ENCODE measurements at regions not wholly inside any gene's neighbourhood (a gene's known extent, or its start where the extent isn't known, plus 50 kb on each side); places are given as distances from the start of the nearest gene placed in this dataset.
"Not testable (repeated sequence)": the region's sequence is repeated elsewhere in the genome, so short reads cannot be mapped to it uniquely, and the experiment has no call there.

- not testable (repeated sequence) for DNase-seq (ENCODE audit: insufficient read length, low spot score); FAIRE-seq
Observed at GRCh38 chr16:21487956-21488355, 111.4 kb upstream of the METTL9 start.

- FAIRE-seq; DNase-seq (ENCODE audit: insufficient read length, low spot score): not testable (repeated sequence)
Observed at GRCh38 chr16:21499046-21499445, 100.3 kb upstream of the METTL9 start.

DNA sequence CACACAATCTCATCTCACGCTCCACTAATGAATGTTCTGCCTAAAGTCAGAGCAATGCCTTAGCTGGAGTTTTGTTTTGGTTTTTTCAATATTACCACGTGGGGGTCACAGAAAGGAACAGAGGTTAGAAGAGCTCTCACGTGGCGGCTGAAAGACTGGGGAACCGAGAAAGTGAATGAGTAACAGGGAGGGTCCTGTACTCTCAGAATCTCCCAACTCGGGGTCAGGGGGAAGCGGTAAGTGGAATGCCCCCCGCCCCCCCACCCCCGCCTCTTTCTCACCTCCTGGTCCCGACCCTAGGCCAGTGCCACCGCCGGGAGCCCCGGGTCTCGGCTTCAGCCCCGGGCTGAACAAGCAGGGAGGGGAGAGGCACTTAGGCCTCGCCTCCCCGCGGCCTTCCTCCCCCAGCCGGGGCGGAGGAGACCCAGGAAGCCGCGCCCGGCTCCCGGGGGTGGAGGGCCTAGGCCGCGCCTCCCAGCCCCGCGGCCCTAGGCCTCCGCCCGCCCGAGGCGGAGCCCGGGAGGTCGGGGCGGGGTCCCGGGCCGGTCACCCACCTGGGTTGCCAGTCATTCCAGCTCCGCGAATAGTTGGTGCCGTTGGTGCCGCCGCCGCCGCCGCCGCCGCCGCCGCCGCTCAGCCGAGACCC, 98.0 kb upstream of the METTL9 start:
- FAIRE-seq; DNase-seq (ENCODE audit: insufficient read length, low spot score): not testable (repeated sequence)

- DNase-seq (ENCODE audit: insufficient read length, low spot score) (peak; percentile 47), FAIRE-seq (no peak)
Observed at GRCh38 chr16:21501869-21502667, 97.3 kb upstream of the METTL9 start.

DNA sequence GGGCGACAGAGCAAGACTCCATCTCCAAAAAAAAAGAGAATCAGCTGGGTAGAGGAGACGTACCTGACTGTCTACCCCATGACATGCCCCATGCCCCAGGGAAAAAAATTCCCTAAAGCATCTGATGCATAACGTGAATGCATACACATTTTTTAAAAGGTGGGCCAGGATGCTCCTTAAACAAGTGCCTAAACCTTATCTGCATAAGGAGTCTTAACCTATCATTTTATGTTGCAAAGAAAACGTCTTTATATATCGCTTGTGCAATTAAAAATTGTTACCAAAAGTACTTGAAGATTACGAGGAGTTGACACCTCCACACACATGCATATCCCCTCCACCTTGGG, 95.8 kb upstream of the METTL9 start:
- not testable (repeated sequence) for DNase-seq (ENCODE audit: insufficient read length, low spot score); FAIRE-seq

DNA sequence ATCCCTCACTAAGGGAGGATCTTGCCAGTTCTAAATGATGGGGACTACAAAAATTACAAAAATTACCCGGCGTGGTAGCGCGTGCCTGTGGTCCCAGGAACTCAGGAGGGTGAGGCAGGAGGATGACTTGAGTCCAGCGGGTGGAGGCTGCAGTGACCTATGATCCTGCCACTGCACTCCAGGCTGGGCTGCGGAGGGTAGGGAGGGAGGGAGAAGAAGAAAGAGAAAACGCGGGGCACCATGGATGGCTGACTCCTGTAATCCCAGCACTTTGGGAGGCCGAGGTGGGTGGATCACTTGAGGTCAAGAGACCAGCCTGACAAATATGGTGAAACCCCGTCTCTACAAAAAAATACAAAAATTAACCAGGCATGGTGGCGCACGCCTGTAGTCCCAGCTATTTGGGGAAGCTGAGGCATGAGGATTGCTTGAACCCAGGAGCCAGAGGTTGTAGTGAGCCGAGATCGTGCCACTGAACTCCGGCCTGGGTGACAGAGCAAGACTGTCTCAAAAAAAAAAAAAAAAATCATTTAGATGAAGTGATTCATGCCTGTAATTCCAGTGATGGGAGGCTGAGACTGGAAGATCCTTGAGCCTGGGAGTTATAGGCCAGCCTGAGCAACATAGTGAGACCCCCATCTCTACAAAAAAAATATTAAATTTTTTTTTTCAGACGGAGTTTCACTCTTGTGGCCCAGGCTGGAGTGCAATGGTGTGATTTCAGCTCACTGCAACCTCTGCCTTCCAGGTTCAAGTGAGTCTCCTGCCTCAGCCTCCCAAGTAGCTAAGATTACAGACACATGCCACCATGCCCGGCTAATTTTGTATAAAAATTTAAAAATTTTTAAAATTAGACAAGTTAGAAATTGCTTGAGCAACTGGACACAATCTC, 95.2 kb upstream of the METTL9 start:
- FAIRE-seq; DNase-seq (ENCODE audit: insufficient read length, low spot score): not testable (repeated sequence)

DNA sequence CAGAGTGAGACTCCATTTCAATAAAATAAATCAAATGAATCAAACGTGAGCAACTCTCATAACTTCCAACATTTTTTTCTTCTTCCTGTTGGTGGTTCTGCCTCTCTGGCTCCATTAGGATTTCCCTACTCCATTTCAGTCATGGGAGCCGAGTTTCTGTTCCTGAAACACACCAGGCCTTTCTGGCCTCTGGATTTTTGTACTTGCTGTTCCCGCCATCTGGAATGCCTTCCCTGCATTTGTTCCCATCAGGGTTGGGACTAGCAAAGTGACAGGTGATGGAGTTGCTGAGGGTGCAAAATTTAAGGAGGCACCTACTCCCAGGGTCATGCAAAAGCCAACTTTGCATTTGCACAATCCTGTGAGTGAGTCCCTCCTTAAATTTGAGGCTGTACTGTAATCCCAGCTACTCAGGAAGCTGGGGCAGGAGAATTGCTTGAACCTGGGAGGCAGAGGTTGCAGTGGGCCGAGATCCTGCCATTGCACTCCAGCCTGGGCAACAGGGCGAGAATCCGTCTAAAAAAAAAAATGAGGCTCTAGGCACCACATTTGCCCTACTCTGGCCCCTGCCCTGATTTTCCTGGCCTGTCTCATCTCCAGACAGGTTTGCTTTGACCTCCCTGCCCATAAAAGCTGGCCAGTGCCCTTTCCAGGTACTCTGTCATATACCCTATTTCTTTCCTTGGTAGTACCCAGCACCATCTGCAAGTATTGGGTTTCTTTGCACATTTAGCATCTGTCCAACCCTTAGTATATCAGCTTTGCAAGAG, 93.4 kb upstream of the METTL9 start:
- DNase-seq (ENCODE audit: insufficient read length, low spot score); FAIRE-seq: not testable (repeated sequence)

- peak; percentile 72 for DNase-seq (ENCODE audit: insufficient read length, low spot score)
- FAIRE-seq: peak; percentile 90
Observed at GRCh38 chr16:21506857-21507456, 92.4 kb upstream of the METTL9 start.

DNA sequence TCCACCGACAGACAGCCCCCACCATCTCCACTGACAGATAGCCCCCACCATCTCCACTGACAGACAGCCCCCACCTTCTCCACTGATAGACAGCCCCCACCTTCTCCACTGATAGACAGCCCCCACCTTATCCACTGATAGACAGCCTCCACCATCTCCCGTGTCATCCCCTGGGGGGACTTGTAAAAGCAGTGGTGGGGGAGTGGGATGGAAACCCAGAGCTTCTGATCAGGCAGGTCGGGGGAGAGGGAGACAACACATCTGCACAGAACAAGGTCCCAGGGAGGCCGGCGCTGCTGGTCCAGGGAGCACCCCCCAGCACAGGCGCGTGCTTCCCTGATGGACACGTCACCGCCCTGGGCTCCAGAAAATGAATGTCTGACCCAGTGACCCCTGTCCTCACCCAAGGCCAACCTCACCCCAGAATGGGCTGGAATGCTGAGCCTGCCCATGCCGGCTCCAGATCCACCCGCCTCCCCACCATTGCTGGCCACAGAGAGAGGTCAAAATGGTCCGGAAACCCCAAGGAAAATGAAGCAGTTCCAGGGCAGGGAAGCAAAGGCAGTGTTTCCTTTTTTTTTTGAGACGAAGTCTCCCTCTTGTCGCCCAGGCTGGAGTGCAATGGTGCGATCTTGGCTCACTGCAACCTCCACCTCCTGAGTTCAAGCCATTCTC, 91.6 kb upstream of the METTL9 start:
- FAIRE-seq; DNase-seq (ENCODE audit: insufficient read length, low spot score): not testable (repeated sequence)

GRCh38 chr16:21508661-21509436, 90.5 kb upstream of the METTL9 start:
- not testable (repeated sequence) for FAIRE-seq; DNase-seq (ENCODE audit: insufficient read length, low spot score)

DNA sequence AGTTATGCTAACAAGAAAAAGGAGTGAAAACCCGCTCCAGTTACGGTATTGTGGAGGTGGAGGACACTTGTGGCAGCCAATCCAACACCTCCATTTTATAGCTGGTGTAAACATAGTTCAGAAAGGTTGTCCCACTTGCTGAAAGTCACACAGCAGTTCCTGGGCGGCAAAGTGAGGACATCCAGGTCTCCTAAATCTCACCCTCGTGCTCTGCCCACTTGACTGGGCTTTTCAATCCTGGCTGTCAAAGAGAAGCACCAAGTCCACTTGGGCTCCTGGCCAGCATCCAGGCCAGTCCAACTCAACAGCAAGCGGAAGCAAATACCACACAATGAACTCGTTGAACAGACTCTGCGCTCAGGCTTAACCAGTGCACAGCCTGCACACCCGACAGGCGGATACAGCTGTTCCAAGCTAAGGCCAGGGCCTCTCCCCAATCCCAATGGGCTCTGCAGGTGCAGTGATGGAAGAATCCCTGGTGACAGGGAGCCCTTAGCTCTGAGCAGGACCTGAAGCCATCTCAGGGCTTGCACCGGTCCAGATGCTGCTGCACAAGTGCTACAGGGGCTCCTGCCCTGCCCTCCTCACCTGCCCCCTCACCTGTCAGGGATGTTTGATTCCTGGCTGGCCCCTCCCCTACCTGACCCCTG, 89.8 kb upstream of the METTL9 start:
- not testable (repeated sequence) for FAIRE-seq; DNase-seq (ENCODE audit: insufficient read length, low spot score)

- FAIRE-seq; DNase-seq (ENCODE audit: insufficient read length, low spot score): not testable (repeated sequence)
Observed at GRCh38 chr16:21510869-21511255, 88.5 kb upstream of the METTL9 start.

DNA sequence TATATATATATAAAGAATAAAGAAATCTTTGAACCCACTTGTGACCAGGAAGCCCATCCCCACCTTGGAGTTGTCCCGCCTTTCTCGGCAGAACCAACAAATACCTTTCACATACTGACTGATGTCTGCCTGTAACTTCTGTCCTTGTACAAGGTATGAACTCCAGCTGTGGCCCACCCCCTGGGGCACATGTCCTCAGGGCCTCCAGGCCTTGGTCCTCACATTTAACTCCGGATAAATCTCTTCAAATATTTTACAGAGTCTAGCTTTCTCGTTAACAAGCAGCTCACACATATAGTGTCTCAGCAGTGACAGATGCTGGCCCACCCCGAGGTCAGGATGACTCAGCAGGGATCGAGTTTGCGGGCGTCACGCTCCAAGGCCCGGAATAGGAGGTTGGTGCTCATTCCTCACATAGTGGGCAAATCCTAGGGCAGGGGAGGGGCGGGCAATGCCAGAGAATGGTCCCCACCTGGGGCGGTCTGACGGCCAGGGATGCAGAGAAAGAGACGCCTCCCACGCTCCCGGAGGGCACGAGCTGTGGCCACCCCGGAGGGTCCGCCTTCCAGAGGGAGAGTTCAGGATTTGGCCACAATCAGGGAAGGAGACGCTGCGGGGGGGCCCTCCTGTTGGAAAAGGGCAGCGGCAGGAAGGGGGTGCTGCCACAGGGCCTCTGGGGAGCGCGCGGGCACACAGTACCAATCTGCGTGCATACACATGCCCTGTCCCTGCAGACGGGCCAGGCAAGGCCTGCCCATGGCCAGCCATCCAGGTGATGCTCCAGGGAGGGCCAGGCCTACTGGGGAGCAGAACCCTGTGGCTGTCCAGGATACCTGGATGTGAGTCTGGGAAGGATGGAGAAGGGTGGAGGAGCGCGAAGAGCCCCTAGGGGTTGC, 87.8 kb upstream of the METTL9 start:
- FAIRE-seq; DNase-seq (ENCODE audit: insufficient read length, low spot score): not testable (repeated sequence)

GRCh38 chr16:21512280-21513192, 86.8 kb upstream of the METTL9 start:
- DNase-seq (ENCODE audit: insufficient read length, low spot score): not testable (repeated sequence)

GRCh38 chr16:21513337-21513741, 86.0 kb upstream of the METTL9 start:
- not testable (repeated sequence) for DNase-seq (ENCODE audit: insufficient read length, low spot score); FAIRE-seq

More at GRCh38 chr16:21512280-21513192, 86.8 kb upstream of the METTL9 start:
- FAIRE-seq: not testable (repeated sequence)

All from GM19239 (cell line).